HG02884 (cell line): ENCODE measurements at regions not wholly inside any gene's neighbourhood (a gene's known extent, or its start where the extent isn't known, plus 50 kb on each side); places are given as distances from the start of the nearest gene placed in this dataset.
"Not testable (repeated sequence)": the region's sequence is repeated elsewhere in the genome, so short reads cannot be mapped to it uniquely, and the experiment has no call there.

Source experiments
- ATAC-seq: cut with Tn5 transposase; IDR thresholded peaks from one replicate; pipeline ENCODE4 v1.9.1; 2021; ENCODE audit warnings: mild to moderate bottlenecking, moderate library complexity; ENCODE audit not compliant: unreplicated experiment

DNA sequence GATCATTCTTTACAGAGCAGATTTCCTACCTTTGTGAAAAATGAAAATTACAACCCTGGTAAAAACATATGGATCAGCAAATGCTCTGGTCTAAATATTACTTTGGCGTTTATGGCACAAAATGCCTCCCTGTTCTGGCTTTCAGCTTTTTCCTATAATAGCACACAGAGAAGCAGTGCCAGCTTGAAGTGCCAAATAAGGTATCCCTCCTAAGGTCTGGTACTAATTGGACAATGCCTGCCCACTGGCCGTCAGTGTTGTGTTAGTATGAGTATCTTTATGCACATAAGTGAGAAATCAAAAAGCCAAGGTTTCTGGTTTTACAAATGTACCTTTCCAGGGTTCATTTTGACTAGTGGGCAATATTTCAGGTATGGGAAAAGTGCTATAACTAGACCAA, 1293.7 kb upstream of the FAM98A start:
- no peak for ATAC-seq

DNA sequence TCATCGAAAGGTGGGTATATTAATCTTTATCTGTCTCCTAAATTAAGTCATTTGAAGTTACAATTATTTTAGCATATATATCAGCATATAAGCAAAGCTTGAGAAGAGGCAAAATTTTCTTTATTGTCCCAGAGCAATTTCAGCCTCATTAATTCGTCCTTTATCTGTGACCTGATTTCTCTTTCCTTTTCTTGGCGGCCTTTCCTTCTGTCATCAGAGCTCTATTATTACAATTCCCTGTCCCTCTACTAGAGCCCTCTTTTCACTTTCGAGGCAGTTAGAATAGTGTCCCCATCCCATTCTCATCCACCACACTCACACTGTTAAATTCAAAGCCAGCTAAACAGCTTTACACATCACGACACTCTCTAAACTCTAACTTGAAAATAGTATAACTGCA, 1293.2 kb upstream of the FAM98A start:
- ATAC-seq = no peak

DNA sequence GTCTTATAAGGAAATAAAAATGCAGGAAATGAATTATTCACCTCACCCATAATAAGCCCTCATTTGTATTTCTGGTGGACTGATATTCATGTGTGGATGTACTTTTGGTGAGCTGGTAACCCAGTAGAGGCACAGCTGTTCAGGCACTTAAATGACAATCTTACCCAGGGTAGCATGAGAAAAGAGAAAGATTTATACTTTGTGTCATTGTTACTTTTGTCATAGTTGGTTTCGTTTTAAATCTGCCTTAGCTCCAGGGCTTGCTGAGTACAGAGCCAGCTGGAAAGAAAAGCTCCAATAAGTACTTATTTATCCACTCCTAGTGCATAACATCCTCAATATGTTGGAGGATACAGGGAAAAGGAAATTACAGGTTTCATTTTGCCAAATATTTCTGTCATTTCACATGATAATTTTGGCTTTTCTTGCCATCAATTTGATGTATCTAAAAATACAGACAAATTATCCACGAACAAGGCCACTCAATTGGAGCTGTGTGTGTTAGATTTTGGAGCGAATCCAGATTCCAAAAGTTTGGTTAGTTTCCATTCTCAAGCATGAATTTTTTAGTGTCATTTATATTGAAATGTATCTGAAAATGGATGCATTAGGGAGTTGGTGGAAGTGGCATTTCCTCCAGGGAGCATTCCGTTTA, 1276.1 kb upstream of the FAM98A start:
- no peak for ATAC-seq

DNA sequence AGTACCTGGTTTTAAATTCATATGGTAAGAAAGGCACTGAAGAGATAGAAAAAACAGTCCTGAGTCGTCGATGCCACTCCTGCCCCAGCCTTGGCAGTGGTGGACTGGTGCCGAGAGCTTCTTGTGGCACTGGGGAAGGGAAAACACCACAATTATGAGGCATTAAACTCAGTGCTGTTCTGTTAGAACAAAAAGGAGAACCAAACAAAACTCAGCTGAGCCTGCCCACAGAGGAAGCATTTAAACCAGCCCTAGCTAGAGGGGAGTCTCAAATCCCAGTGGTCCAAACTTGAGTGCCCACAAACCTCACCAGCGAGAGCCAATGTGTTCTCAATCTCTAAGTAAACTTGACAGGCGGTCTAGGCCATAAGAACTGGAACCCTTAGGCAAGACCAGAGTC, 1254.5 kb upstream of the FAM98A start:
- no peak for ATAC-seq

DNA sequence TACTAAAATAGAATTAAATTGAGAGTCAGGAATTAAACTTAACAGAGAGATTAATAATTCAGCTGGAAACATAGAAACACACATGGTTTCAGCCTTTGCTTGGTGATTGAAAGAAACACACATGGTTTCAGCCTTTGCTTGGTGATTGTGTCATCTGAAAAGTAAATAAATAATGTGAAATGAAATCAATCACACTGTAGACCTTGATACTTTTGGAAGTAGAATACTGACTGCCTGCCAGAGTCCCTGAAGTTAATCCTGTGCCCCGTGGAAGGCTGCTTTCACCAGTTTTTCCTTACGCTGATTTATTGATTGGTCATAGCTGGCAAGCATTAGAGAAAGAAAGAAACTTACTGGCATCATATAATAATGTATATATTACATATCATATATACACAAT, 1252.7 kb upstream of the FAM98A start:
- ATAC-seq = no peak

DNA sequence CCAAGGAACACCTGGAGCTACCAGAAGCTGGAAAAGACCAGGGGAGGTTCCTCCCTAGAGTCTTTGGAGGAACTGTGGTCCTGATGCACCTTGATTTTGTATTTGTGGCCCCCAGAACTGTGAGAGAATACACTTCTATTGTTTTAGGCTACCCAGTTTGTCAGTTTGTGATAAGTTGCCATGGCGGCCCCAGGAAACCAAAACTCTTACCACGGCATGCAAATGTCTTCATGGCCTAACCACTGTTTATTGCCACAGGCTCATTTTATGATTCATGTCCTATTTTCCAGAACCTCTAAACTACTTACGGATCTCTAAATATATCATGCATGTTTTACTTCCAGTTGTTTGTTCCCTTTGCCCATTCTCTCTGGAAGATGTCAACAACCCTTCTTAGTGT, 1250.7 kb upstream of the FAM98A start:
- ATAC-seq = no peak

DNA sequence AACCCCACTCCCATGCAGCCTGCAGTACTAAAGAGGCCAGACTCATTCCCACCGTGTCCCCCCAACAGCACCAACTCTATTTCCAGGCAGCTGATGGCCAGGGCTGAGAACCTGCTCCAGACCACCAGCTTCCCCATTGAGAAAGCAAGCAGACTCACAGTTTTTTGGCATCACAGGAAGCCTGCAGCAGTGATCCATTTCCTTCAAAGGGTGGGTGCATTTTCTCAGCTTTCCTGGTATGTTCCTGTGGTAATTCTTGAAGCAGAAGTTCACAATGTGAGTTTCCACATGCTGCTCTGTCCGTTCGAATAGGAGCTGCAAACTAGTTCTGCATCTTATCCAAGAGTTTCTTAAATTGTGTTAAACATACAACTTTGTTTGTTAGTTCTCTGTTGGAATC, 1249.6 kb upstream of the FAM98A start:
- no peak for ATAC-seq

DNA sequence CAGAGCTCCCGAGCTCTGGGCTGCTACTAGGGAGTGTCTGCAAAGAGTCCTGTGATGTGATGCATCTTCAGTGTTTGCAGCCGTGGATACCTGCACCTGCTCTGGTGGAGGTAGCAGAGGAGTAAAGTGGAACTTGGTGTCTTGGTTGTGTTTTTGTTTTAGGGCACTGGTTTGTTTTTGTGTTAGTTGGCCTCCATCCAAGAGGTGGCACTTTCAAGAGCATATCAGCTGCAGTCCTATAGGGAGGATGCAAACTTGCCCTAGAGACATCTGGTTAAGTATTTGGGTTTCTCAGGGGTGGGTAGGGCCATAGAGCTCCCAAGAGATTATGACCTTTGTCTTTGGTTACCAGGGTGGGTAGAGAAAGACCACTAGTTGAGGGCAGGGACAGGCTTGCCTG, 1249.0 kb upstream of the FAM98A start:
- no peak for ATAC-seq

DNA sequence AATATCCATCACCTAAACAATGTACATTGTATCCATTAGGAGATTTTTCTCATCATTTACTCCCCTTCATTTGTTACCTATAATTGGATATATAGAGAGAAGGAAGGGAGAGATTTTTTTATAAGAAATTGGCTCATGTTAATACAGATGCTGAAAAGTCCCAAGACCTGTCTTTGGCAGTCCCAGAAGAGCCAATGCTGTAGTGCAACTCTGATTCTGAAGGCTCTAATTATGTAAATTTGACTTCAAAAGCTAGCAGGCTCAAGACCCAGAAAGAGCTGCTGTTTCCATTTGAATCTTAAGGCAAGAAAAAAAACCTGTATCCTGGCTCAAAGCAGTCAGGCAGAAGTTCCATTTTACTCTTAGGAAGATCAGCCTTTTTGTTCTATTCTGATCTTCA, 1245.5 kb upstream of the FAM98A start:
- ATAC-seq = no peak

DNA sequence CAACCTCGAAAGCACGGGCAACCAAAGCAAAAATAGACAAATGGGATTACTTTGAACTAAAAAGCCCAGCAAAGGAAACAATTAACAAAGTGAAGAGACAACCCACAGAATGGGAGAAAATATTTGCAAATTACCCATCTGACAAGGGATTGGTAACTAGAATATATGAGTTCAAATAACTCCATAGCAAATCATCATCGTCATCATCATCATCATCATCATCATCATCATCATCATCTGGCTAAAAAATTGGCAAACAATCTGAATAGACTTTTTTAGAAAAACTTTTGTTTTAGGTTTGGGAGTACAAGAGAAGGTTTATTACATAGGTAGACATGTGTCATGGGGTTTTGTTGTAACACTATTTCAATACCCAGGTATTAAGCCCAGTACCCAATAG, 1239.3 kb upstream of the FAM98A start:
- no peak for ATAC-seq

DNA sequence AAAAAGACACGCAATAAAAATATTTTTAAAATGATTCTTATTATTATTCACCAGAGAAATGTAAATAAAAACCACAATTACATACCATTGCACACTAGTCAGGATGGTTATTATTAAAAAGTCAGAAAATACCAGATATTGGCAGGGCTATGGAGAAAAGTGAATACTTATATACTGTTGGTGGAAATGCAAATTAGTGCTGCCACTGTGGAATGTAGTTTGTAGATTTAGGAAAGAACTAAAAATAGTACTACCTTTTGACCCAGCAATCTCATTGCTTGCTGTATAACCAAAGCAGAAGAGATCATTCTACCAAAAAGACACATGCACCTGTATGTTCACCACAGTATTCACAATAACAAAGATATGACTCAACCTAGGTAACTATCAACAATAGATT, 1237.3 kb upstream of the FAM98A start:
- ATAC-seq = no peak

DNA sequence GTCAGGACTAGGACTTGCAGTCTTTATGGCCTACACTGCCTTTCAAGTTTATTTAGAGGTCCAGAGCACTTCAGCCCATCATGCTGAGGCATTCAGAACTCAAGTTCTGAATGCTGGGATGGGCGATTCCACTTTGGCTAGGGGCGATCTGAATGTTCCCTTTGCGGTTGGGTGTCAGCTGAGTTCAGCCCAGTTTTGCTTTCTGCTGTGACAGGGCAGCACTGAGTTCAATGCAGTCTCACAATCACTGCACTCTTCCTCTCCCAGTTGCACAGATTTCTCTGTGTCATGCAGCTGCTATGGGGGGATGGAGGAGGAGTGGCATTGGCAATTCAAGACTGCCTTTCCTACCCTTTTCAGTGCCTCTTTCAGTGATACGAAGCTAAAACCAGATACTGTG, 1232.0 kb upstream of the FAM98A start:
- no peak for ATAC-seq

DNA sequence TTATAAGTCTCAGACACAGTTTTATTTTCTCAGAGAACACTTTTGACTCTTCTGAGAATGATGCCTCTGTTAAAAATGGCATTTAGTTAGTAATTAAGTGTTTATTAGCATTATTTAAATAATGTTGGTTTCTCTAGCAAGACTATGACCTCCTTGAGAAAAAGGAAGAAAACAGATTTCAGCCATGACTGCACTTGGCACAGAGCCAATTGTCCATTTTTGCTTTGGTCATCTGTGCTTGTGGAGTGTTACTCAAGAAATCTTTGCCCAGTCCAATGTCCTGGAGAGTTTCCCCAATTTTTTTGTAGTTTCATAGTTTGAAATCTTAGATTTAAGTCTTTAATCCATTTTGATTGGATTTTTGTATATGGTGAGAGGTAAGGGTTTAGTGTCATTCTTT, 1229.4 kb upstream of the FAM98A start:
- ATAC-seq = no peak

DNA sequence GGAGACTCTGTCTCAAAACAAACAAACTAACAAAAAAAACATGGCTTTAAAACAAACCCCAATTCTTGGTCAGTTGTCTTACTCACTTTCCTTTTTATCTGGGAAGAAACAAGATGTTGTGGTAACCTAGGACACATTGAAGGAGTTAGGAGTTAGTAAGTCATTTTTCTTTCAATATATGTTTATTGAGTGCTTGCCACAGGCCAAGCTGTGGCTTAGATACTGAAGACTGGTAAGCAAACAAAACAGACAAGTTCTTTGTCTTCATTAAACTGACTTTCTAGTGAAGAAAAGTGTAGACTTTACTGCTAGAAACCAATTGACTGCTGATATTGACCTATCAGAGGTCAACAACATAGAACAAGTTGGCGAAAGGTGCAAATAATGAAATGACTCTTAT, 1228.3 kb upstream of the FAM98A start:
- ATAC-seq = no peak

DNA sequence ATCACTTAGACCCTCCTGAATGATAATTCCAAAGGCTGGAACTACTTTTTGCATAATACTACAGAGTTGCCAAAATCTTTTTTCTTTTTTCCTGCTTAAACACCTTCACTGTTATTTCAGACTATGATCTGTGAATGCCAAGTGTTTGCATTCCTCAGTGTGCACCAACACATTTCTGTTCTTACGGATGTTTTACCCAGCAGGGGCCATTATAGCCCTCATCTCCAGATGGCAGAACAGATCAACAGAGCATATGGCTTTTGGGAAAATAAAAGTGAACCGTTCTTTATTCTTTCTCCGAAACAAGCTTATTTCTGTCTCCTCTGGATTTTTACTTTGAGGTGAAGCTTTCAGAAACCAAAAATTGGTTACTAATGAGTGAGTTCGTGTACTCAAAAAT, 1226.6 kb upstream of the FAM98A start:
- ATAC-seq = no peak

DNA sequence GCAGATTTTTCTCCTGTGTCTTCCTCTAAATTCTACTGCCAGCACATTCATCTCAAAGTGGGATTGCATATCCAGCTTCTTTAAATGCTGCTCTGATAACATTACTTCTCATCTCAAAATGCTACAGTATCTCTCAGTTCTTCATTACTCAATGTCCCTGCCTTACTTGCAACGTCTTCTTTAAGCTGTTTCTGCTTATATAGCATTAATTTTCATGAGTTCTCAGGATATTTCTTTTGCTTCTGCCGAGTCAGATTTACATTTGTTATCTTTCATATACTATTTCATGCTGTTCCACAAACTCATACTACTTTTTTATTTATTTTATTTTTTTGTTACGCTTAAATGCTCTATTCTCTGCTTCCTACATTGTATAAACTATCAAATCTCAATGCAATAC, 1223.5 kb upstream of the FAM98A start:
- ATAC-seq = no peak

DNA sequence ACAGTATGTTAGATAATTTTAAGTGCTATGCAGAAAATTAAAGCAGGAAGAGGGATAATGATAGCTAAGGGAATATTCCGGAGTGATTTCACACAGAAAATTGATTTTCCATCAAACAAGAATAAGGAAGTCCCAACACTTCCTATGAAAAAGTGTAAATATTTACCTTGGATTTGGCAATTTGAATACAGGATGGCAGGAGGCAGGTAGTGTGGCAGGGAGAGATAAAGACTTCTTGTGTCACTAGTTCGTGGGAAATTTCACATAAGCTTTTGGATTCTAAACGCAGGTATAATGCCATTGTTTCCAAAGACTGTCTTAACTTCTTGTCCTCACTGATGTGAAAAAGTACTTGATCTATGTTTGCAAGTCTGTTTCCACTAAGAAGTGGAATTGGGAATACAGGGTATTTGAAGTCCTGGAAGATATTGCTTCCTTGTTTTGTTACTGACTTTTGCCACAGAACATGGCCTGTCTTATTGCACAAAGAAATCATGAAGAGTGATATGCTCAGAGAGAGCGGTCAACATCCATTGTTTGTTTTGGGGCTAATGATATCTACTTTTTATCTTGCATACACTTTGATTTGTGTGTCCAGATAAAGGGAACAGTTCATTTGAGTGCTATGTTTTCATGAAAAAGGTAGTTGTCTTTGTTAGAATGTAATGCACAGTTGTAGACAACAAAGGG, 1216.1 kb upstream of the FAM98A start:
- ATAC-seq = no peak

DNA sequence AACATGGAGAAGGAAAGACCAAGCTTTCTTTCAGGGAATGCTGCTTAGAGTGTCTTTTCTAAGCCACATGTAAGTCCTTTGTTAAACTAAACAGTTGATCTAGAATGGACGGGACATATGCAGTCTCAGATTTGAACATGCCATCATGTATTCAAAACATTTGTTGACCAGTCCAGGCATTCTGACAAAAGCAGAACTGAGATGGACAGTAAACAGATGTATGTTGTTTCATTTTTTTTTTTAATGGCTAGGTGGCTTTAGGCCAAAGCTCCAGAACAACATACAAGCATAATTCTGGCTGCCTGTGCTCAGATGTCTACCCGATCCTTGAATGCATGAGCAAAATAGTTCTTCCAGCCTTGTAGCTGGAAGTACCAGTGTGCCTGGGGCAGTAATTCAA, 1211.4 kb upstream of the FAM98A start:
- no peak for ATAC-seq

DNA sequence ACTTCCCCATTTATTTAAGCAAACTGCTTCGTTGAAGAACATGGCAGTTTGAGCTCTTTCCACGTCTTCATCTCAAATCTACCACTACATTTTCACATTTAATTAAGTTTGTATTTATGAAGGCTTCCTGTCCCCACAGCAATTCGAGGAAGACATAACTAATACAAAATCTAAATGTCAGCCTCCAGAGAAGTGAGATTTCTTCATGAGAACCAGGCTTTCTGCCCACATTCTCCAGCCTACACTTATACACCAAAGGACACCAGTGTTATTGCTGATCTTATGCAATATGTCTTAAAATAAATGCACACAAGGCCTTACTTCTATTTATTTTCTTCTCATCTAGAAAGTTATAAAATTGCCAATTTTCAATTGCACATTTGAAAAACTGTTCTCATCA, 1209.3 kb upstream of the FAM98A start:
- ATAC-seq = no peak

DNA sequence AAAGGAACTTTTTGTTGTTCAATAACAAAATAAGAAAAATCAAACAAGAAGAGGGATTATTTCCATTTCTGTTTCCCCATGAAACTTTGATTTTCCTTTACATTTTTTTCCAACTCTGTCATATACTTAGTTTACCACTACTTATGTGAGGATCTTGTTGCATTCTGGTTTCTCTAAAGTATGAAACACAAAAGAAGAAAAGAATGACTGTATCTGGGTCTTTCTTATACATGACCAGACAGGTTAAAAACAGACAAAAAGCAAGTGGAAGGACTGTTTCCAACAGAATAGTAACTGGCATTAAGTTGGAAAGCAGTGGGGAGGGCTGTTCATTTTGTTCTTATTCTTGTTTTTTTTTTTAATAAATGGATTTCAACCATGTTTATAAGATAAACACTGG, 1207.8 kb upstream of the FAM98A start:
- ATAC-seq = no peak

DNA sequence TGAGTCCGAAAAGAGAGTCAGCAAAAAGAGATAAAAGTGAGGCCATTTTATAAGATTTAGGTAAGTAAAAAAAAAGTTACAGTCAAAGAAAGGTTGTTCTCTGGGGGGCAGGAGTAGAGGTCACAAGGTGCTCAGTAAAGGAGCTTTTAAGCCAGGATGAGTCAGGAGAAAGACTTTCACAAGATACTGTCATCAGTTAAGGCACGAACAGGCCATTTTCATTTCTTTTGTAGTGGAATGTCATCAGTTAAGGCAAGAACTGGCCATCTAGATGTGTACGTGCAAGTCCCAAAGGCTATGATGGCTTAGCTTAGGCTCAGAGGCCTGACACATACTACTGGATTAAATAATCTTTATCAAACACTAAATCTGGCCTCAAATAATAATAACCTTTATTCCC, 1207.3 kb upstream of the FAM98A start:
- no peak for ATAC-seq

DNA sequence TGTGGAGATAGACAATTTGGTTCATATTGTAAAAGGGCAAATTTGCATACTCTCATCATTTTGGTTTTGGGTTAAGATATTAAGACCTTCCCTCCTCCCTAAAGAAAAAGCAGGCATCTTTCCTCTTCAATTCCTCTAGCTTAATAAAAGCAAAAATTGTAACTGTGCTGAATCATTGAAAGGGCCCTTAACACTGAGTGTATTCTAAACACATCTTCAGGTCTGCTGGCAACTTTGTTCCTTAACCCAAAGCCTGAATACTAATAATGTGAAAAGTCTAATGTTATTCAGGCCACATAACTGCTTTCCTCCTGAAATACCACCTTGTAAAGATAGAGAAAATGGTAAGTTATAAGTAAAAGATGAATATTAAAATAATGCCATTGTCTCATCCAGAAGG, 1200.5 kb upstream of the FAM98A start:
- no peak for ATAC-seq

DNA sequence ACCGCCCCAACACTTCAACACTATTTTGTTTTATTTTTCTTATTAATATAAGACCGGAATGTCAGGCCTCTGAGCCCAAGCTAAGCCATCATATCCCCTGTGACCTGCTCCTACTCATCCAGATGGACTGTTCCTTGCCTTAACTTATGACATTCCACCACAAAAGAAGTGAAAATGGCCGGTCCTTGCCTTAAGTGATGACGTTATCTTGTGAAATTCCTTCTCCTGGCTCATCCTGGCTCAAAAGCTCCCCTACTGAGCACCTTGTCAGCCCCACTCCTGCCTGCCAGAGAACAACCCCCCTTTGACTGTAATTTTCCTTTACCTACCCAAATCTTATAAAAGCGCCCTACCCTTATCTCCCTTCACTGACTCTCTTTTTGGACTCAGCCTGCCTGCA, 1196.5 kb upstream of the FAM98A start:
- ATAC-seq = not testable (repeated sequence)
